GM13977 (cell line): ENCODE measurements at regions not wholly inside any gene's neighbourhood (a gene's known extent, or its start where the extent isn't known, plus 50 kb on each side); places are given as distances from the start of the nearest gene placed in this dataset.
"Not testable (repeated sequence)": the region's sequence is repeated elsewhere in the genome, so short reads cannot be mapped to it uniquely, and the experiment has no call there.

Experiments
- DNase-seq: peaks from one replicate; pipeline ENCODE4 v3.0.0; 2012; ENCODE audit warnings: low spot score
- in situ Hi-C: fragments of 300-500 bp; cut with MboI; formaldehyde crosslinking; loops from one replicate; pipeline ENCODE4 v1.12.0; 2022; ENCODE audit warnings: low sequenced_read_pairs, low pct_unique_long_range_greater_than_20kb, mixed read lengths, inconsistent platforms; ENCODE audit not compliant: unreplicated experiment
- TF ChIP-seq, protein P1 (sequence below): IDR thresholded peaks from 2 replicates; pipeline ENCODE4 v1.5.1; 2012; ENCODE audit warnings: mild to moderate bottlenecking, control low read depth; ENCODE audit not compliant: insufficient read depth; ENCODE audit errors: extremely low read depth, missing control alignments

DNA sequence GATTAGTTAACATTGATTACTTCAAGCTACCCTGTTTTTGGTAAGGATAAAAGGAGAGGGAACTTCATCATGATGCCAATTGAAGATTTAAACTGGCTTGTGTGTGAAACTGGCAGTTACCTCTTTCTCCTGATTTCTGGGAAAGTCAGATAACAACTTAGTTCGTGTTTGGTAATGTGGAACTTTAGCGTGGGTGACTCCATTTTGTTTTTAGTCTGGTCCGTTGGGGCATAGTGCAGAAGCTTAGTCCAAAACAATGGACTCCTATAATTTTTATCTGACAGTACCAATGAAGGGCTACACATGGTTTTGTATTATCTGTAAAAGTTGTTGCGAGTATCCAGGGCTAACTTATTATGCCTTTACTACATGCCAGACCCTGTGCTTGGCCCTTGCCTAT lies 294.9 kb downstream of the GUCY2F start:
- TF ChIP-seq, protein P1, sequence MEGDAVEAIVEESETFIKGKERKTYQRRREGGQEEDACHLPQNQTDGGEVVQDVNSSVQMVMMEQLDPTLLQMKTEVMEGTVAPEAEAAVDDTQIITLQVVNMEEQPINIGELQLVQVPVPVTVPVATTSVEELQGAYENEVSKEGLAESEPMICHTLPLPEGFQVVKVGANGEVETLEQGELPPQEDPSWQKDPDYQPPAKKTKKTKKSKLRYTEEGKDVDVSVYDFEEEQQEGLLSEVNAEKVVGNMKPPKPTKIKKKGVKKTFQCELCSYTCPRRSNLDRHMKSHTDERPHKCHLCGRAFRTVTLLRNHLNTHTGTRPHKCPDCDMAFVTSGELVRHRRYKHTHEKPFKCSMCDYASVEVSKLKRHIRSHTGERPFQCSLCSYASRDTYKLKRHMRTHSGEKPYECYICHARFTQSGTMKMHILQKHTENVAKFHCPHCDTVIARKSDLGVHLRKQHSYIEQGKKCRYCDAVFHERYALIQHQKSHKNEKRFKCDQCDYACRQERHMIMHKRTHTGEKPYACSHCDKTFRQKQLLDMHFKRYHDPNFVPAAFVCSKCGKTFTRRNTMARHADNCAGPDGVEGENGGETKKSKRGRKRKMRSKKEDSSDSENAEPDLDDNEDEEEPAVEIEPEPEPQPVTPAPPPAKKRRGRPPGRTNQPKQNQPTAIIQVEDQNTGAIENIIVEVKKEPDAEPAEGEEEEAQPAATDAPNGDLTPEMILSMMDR: no peak

DNA sequence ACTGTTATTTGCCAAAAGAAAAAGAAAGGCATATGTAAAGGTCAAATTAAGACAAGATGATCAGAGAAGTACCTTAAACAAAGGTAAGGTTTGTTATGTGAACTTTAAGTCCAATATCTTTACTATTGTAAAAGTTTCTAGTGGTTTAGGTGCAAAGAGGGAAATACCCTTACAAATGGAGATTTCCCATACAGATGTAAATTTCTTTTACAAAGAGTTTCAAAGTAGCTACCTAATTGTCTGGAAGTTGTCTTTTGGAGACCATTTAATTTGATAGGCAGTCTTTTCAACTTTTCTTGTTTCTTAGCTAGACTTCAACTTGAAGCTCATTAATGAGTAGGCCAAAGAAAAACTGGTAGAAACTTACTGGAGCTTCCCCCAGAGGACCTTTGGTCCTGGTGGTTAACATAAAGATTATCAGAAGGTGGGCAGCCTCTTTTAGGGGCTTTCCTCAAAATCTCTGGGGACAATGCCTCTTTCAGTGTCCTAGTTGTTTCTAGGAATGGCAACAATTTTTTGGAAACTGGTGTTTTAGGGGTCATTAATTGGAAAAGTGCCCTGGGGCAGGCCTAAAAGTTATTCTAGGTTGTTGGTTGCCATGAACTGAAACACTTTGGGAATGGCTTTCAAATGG lies 297.3 kb downstream of the GUCY2F start:
- TF ChIP-seq, protein P1: no peak
- no peak for DNase-seq
- in situ Hi-C loops: no loop called here

More for the DNA sequence above, 294.9 kb downstream of the GUCY2F start:
- in situ Hi-C loops: no loop called here
- DNase-seq: no peak

DNA sequence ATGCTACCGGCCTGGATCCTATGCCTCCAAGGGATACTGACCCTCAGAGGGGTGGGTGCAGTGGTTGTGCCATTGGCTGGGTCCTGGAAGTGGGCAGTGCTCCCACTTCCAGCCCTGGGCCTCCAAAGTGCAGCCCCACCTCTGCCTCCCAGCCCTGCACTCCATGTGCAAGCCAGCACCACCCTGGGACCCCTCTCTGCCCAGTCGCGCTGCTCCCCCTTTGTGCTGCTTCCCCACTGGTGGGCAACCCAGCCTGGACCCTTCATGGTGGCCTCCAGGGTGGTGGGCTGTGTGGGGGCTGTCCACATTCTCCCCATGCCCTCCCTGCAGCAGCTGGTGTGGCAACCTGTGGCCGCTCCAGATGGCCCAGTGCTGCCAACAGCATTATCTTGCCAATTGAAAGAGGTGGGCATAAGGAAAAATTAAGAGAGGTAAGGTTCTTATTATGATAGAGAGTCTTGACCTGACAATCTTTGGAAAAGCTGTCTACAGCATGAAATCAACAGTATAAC lies 309.7 kb downstream of the GUCY2F start:
- in situ Hi-C loops: no loop called here
- no peak for DNase-seq
- TF ChIP-seq, protein P1: no peak

DNA sequence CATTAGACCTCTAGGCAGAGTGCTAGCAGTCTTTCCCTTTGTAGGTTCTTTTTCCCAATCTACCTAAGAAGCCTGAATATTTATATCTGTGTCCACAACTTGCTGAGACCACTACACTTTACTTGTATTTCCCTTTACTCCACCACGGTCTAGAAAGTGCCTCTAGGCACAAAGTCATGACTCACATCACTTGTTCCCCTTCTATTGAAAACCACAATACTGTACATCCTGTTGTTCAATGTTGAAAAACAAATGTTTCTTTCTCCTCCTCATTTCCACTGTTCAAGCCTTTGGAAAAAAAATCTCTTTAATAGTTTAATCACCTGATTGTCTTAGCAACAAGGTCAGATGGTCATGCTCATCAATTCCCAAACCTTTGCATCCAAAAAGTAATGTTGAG lies 326.7 kb downstream of the GUCY2F start:
- TF ChIP-seq, protein P1: no peak
- no peak for DNase-seq
- in situ Hi-C loops: no loop called here

DNA sequence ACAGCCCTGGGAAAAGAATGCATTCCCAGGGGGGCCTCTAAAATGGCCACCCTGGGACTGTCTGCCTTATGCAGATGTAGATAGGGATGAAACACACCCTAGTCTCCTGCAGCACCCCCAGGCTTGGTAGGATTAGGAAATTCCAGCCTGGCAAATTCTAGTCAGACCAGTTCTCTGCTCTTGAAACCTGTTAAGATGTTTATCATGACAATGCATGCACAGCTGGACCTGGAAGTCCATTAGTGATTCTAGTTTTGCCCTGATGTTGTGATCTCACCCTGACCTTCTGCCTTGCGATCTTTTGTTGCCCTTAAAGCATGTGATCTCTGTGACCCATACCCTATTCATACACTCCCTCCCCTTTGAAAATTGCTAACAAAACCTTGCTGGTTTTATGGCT lies 337.7 kb downstream of the GUCY2F start:
- in situ Hi-C loops, DNase-seq: not testable (repeated sequence)

DNA sequence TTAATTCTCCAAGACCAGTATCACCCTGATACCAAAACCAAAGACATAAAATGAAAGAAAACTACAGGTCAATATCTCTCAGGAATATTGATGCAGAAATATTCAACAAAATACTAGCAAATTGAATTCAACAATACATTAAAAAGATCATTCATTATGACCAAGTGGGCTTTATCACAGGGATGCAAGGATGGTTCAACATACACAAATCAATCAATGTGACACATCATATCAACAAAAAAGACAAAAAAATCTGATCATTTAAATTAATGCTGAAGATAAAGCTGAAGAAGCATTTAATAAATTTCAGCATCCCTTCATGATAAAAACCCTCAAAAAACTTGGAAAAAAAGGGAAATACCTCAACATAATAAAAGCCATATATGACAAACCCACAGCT lies 341.4 kb downstream of the GUCY2F start:
- in situ Hi-C loops: no loop called here
- TF ChIP-seq, protein P1: no peak
- no peak for DNase-seq

DNA sequence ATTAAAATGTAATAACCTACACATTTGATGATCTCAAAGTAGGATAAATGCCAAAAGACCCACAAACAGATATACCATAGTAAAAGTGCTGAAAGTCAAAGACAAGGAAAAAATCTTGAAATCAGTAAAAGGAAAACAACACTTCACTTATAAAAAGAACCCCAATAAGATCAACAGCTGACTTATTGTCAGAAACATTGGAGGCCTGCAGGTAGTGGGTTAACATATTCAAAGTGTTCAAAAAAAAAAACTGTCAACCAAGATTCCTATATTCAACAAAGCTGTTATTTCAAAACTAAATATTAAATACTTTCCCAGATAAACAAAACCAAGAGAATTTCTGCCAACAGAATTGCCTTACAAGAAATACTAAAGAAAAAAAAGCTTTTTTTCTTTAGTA lies 347.1 kb downstream of the GUCY2F start:
- in situ Hi-C loops: no loop called here
- no peak for DNase-seq
- TF ChIP-seq, protein P1: no peak
